WTC11 (cell line): ENCODE measurements at regions not wholly inside any gene's neighbourhood (a gene's known extent, or its start where the extent isn't known, plus 50 kb on each side); places are given as distances from the start of the nearest gene placed in this dataset.

Experiments
- ATAC-seq: fragments of 200-7000 bp; cut with Tn5 transposase; 2 replicates; pipeline ENCODE4 v1.10.0; 2021; ENCODE audit warnings: mild to moderate bottlenecking, moderate library complexity
- CTCF ChIA-PET: fragments of 300-600 bp; sonication (Branson Sonifier 250); formaldehyde crosslinking; loops from one replicate; lab custom pipeline; 2021; ENCODE audit warnings: antibody characterized with exemption; lab: Charles Lee
- POLR2A ChIA-PET: fragments of 350-600 bp; sonication (Branson Sonifier 250); formaldehyde crosslinking; loops from one replicate; lab custom pipeline; 2021; ENCODE audit warnings: antibody characterized with exemption; lab: Charles Lee
- DNase-seq: peaks from one replicate; pipeline ENCODE4 v3.0.0; 2021; ENCODE audit warnings: low spot score
- H3K27ac Mint-ChIP-seq: 2 replicates; pipeline ENCODE4 v1.8.0; 2021; ENCODE audit warnings: mixed read lengths
- H3K27me3 Mint-ChIP-seq: 2 replicates; pipeline ENCODE4 v1.8.0; 2021; ENCODE audit warnings: low read depth, mild to moderate bottlenecking, moderate library complexity, mixed read lengths
- H3K36me3 Mint-ChIP-seq: 2 replicates; pipeline ENCODE4 v1.8.0; 2021; ENCODE audit warnings: mixed read lengths
- H3K4me1 Mint-ChIP-seq: 2 replicates; pipeline ENCODE4 v1.8.0; 2022; ENCODE audit warnings: mixed read lengths
- H3K4me3 Mint-ChIP-seq: 2 replicates; pipeline ENCODE4 v1.8.0; 2021; ENCODE audit warnings: mild to moderate bottlenecking, moderate library complexity, mixed read lengths
- H3K9me3 Mint-ChIP-seq: 2 replicates; pipeline ENCODE4 v1.8.0; 2021; ENCODE audit warnings: mixed read lengths
- ATF6 ChIP-seq: sonication (generic); formaldehyde crosslinking; IDR thresholded peaks from 2 replicates; pipeline ENCODE4 v1.8.1; 2023; ENCODE audit warnings: mild to moderate bottlenecking, missing genetic modification reagents
- CDX4 ChIP-seq: fragments of 250-450 bp; sonication (Bioruptor Pico); IDR thresholded peaks from 2 replicates; pipeline ENCODE4 v1.9.0; 2021; ENCODE audit warnings: moderate library complexity, mild to moderate bottlenecking, inconsistent platforms, borderline replicate concordance
- ESRRA ChIP-seq: sonication (generic); formaldehyde crosslinking; IDR thresholded peaks from 2 replicates; pipeline ENCODE4 v1.8.1; 2022; ENCODE audit warnings: mild to moderate bottlenecking, missing genetic modification reagents, borderline replicate concordance
- ETV6 ChIP-seq: sonication (generic); formaldehyde crosslinking; IDR thresholded peaks from 2 replicates; pipeline ENCODE4 v1.8.1; 2022; ENCODE audit warnings: mild to moderate bottlenecking, missing genetic modification reagents
- GTF2I ChIP-seq: fragments of 250-450 bp; sonication (Bioruptor Pico); conservative IDR thresholded peaks from 2 replicates; pipeline ENCODE4 v1.4.0; 2021; ENCODE audit warnings: mild to moderate bottlenecking
- HMGA2 ChIP-seq: fragments of 250-450 bp; sonication (Bioruptor Pico); IDR thresholded peaks from 2 replicates; pipeline ENCODE4 v1.4.0; 2021; ENCODE audit warnings: mild to moderate bottlenecking, moderate library complexity
- NFYB ChIP-seq: sonication (generic); formaldehyde crosslinking; conservative IDR thresholded peaks from 2 replicates; pipeline ENCODE4 v1.8.0; 2022; ENCODE audit warnings: low read depth, missing genetic modification reagents
- RELA ChIP-seq: sonication (generic); formaldehyde crosslinking; IDR thresholded peaks from 2 replicates; pipeline ENCODE4 v1.8.1; 2022; ENCODE audit warnings: missing genetic modification reagents, mild to moderate bottlenecking, borderline replicate concordance
- SMAD4 ChIP-seq: sonication (generic); formaldehyde crosslinking; IDR thresholded peaks from 2 replicates; pipeline ENCODE4 v1.8.0; 2022; ENCODE audit warnings: mild to moderate bottlenecking, missing genetic modification reagents
- SP1 ChIP-seq: sonication (generic); formaldehyde crosslinking; conservative IDR thresholded peaks from 2 replicates; pipeline ENCODE4 v1.8.1; 2022; ENCODE audit warnings: missing genetic modification reagents
- STAT6 ChIP-seq: sonication (generic); formaldehyde crosslinking; conservative IDR thresholded peaks from 2 replicates; pipeline ENCODE4 v1.8.1; 2023; ENCODE audit warnings: mild to moderate bottlenecking, low read depth, missing genetic modification reagents, moderate library complexity
- TP53 ChIP-seq: sonication (generic); formaldehyde crosslinking; IDR thresholded peaks from 2 replicates; pipeline ENCODE4 v1.8.1; 2023; ENCODE audit warnings: mild to moderate bottlenecking, missing genetic modification reagents
- ZNF263 ChIP-seq: sonication (generic); formaldehyde crosslinking; IDR thresholded peaks from 2 replicates; pipeline ENCODE4 v1.8.1; 2022; ENCODE audit warnings: low read depth, mild to moderate bottlenecking, moderate library complexity, missing genetic modification reagents
- ZNF416 ChIP-seq: fragments of 250-450 bp; sonication (Bioruptor Pico); IDR thresholded peaks from 2 replicates; pipeline ENCODE4 v1.9.0; 2021; ENCODE audit warnings: mild to moderate bottlenecking, inconsistent platforms
- ZNF423 ChIP-seq: fragments of 250-450 bp; sonication (Bioruptor Pico); IDR thresholded peaks from 2 replicates; pipeline ENCODE4 v2.1.2; 2022; ENCODE audit warnings: mild to moderate bottlenecking, moderate library complexity
- ZNF671 ChIP-seq: fragments of 250-450 bp; sonication (Bioruptor Pico); IDR thresholded peaks from 2 replicates; pipeline ENCODE4 v1.8.0; 2021; ENCODE audit warnings: mild to moderate bottlenecking
- TF ChIP-seq, protein P1 (sequence below): sonication (generic); formaldehyde crosslinking; IDR thresholded peaks from 2 replicates; pipeline ENCODE4 v1.8.1; 2023; ENCODE audit warnings: mild to moderate bottlenecking, missing genetic modification reagents
- TF ChIP-seq, protein P2 (sequence below): sonication (generic); formaldehyde crosslinking; IDR thresholded peaks from 2 replicates; pipeline ENCODE4 v1.8.1; 2022; ENCODE audit warnings: low read depth, missing genetic modification reagents, borderline replicate concordance
- TF ChIP-seq, protein P3 (sequence below): sonication (generic); formaldehyde crosslinking; IDR thresholded peaks from 2 replicates; pipeline ENCODE4 v1.8.0; 2022; ENCODE audit warnings: mild to moderate bottlenecking, missing genetic modification reagents

- H3K4me3 Mint-ChIP-seq = no peak overlapping the region
- TF ChIP-seq, protein P1, sequence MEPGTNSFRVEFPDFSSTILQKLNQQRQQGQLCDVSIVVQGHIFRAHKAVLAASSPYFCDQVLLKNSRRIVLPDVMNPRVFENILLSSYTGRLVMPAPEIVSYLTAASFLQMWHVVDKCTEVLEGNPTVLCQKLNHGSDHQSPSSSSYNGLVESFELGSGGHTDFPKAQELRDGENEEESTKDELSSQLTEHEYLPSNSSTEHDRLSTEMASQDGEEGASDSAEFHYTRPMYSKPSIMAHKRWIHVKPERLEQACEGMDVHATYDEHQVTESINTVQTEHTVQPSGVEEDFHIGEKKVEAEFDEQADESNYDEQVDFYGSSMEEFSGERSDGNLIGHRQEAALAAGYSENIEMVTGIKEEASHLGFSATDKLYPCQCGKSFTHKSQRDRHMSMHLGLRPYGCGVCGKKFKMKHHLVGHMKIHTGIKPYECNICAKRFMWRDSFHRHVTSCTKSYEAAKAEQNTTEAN (CRISPR knock-in tag) = no peak
- TF ChIP-seq SMAD4 (CRISPR knock-in tag) = no peak
- no peak for TF ChIP-seq GTF2I (CRISPR knock-in tag)
- TF ChIP-seq RELA (CRISPR knock-in tag) = no peak
- TF ChIP-seq, protein P2, sequence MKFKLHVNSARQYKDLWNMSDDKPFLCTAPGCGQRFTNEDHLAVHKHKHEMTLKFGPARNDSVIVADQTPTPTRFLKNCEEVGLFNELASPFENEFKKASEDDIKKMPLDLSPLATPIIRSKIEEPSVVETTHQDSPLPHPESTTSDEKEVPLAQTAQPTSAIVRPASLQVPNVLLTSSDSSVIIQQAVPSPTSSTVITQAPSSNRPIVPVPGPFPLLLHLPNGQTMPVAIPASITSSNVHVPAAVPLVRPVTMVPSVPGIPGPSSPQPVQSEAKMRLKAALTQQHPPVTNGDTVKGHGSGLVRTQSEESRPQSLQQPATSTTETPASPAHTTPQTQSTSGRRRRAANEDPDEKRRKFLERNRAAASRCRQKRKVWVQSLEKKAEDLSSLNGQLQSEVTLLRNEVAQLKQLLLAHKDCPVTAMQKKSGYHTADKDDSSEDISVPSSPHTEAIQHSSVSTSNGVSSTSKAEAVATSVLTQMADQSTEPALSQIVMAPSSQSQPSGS = no peak
- TF ChIP-seq TP53 = no peak
- TF ChIP-seq CDX4 (CRISPR knock-in tag) = no peak
- TF ChIP-seq, all 79 proteins: peak for 0
- H3K27me3 Mint-ChIP-seq = no peaks in the 10 kb centered on the region; the same call in none of the 2 replicates
- ChIA-PET CTCF (no interaction called here), POLR2A (no interaction called here)
- no peaks in the 10 kb centered on the region for H3K4me1 Mint-ChIP-seq
- ATAC-seq (peak; percentile 62), DNase-seq (no peak)
- H3K36me3 Mint-ChIP-seq = peaks cover 11% of the 10 kb centered on the region
- H3K27ac Mint-ChIP-seq = no peak overlapping the region
- peaks cover 34% of the 10 kb centered on the region for H3K9me3 Mint-ChIP-seq
Measured at GRCh38 chr3:53416530-53416929, 69.2 kb upstream of the DCP1A start.

DNA sequence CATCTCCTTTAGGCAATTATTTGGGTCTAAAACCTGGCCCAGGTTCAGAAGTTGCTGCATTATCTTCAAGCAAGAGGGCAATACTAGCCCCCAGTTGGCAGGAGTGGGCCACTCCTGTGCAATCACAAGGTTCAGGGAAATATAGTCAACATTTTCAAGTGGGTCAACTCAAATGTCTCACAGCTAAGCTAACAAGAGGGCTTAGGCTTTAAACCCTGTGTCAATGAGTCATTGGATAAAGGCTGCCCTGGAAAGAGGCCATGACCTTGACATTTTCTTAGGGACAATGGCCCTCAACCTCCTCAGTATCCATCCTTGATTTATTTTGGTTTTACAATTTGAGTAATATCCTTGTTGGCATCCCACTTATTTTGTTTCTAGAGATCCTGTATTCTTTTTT is 73.5 kb upstream of the DCP1A start:
- no peaks in the 10 kb centered on the region; the same call in 1 of the 2 replicates for H3K27me3 Mint-ChIP-seq
- no peaks in the 10 kb centered on the region; the same call in 1 of the 2 replicates for H3K9me3 Mint-ChIP-seq
- H3K4me1 Mint-ChIP-seq = no peaks in the 10 kb centered on the region
- no peak for ATAC-seq
- H3K27ac Mint-ChIP-seq = no peak overlapping the region
- TF ChIP-seq HMGA2 (CRISPR knock-in tag) (no peak), ATF6 (CRISPR knock-in tag) (no peak), ZNF671 (no peak), TP53 (no peak), ESRRA (CRISPR knock-in tag) (no peak), ETV6 (CRISPR knock-in tag) (no peak), ZNF423 (CRISPR knock-in tag) (no peak), STAT6 (no peak), SP1 (CRISPR knock-in tag) (no peak), ZNF416 (CRISPR knock-in tag) (no peak), NFYB (no peak), ZNF263 (CRISPR knock-in tag) (no peak)
- TF ChIP-seq, protein P3, sequence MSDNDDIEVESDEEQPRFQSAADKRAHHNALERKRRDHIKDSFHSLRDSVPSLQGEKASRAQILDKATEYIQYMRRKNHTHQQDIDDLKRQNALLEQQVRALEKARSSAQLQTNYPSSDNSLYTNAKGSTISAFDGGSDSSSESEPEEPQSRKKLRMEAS = no peak
- H3K36me3 Mint-ChIP-seq = no peaks in the 10 kb centered on the region
- no peak overlapping the region for H3K4me3 Mint-ChIP-seq
- POLR2A ChIA-PET = no interaction called here
- no peak for DNase-seq
- CTCF ChIA-PET = interaction anchor here (0.6 kb wide), 1 partner anchor 73 kb away, joined by 4 read pairs; no protein-coding TSS in a partner anchor
